ENCODE measurements at regions not wholly inside any gene's neighbourhood (a gene's known extent, or its start where the extent isn't known, plus 50 kb on each side); places are given as distances from the start of the nearest gene placed in this dataset.

GRCh38 chr2:222102575-222103349 lies 196.0 kb downstream of the PAX3 start:
- no peaks in the 10 kb centered on the region for H3K36me3 ChIP-seq (ENCODE audit: low read length)
- no peak overlapping the region for H3K4me2 ChIP-seq (ENCODE audit: low read depth, low read length, poor library complexity, severe bottlenecking)
- TF ChIP-seq CTCF (IDR thresholded peaks at IDR 0.05; ENCODE audit: insufficient read depth, low read length, poor library complexity, severe bottlenecking) (no peak), EZH2phosphoT487 (conservative IDR thresholded peaks at IDR 0.05; ENCODE audit: low read length) (no peak)
- no peaks in the 10 kb centered on the region for H3K9me3 ChIP-seq (ENCODE audit: insufficient read depth, low read length)
- H3F3A ChIP-seq (ENCODE audit: insufficient read depth): no peaks in the 10 kb centered on the region
- no peak overlapping the region for H3K9ac ChIP-seq (ENCODE audit: low read length)
- no peaks in the 10 kb centered on the region for H3K27me3 ChIP-seq (ENCODE audit: low read length)
- H4K20me1 ChIP-seq (ENCODE audit: low read depth, low read length): no peaks in the 10 kb centered on the region
- no peaks in the 10 kb centered on the region for H3K79me2 ChIP-seq (ENCODE audit: insufficient read depth, low read length)
- no peak overlapping the region for H3K27ac ChIP-seq (ENCODE audit: low read depth, low read length)
- H3K9me2 ChIP-seq (replicated peaks; ENCODE audit: insufficient read depth, low read length): no peaks in the 10 kb centered on the region
- H2AFZ ChIP-seq (ENCODE audit: low read depth, low read length, severe bottlenecking): no peak overlapping the region
- H3K4me3 ChIP-seq (ENCODE audit: insufficient read depth, low read length, poor library complexity, severe bottlenecking): no peak overlapping the region

- TF ChIP-seq CTCF (IDR thresholded peaks at IDR 0.05; ENCODE audit: insufficient read depth, low read length, poor library complexity, severe bottlenecking): no peak
- TF ChIP-seq EZH2phosphoT487 (conservative IDR thresholded peaks at IDR 0.05; ENCODE audit: low read length): no peak
- H3K27me3 ChIP-seq (ENCODE audit: low read length): no peaks in the 10 kb centered on the region
- H4K20me1 ChIP-seq (ENCODE audit: low read depth, low read length): no peaks in the 10 kb centered on the region
- H3K9me3 ChIP-seq (ENCODE audit: insufficient read depth, low read length): no peaks in the 10 kb centered on the region
- H3K4me2 ChIP-seq (ENCODE audit: low read depth, low read length, poor library complexity, severe bottlenecking): no peak overlapping the region
- H3K9ac ChIP-seq (ENCODE audit: low read length): no peak overlapping the region
- no peak overlapping the region for H2AFZ ChIP-seq (ENCODE audit: low read depth, low read length, severe bottlenecking)
- no peaks in the 10 kb centered on the region for H3K79me2 ChIP-seq (ENCODE audit: insufficient read depth, low read length)
- no peaks in the 10 kb centered on the region for H3K36me3 ChIP-seq (ENCODE audit: low read length)
- H3K27ac ChIP-seq (ENCODE audit: low read depth, low read length): no peak overlapping the region
- H3K9me2 ChIP-seq (replicated peaks; ENCODE audit: insufficient read depth, low read length): no peaks in the 10 kb centered on the region
- no peak overlapping the region for H3K4me3 ChIP-seq (ENCODE audit: insufficient read depth, low read length, poor library complexity, severe bottlenecking)
- H3F3A ChIP-seq (ENCODE audit: insufficient read depth): no peaks in the 10 kb centered on the region
These were observed 197.8 kb downstream of the PAX3 start for GRCh38 chr2:222100704-222101699.

GRCh38 chr2:222088561-222088960 lies 210.2 kb downstream of the PAX3 start:
- H3K9ac ChIP-seq (ENCODE audit: low read length): no peak overlapping the region
- no peaks in the 10 kb centered on the region for H3K27me3 ChIP-seq (ENCODE audit: low read length)

More at GRCh38 chr2:222088561-222088960, 210.2 kb downstream of the PAX3 start:
- Histone ChIP-seq H4K20me1 (ENCODE audit: low read depth, low read length) (no peaks in the 10 kb centered on the region), H3F3A (ENCODE audit: insufficient read depth) (no peaks in the 10 kb centered on the region), H3K27ac (ENCODE audit: low read depth, low read length) (no peak overlapping the region), H3K79me2 (ENCODE audit: insufficient read depth, low read length) (no peaks in the 10 kb centered on the region), H3K9me3 (ENCODE audit: insufficient read depth, low read length) (no peaks in the 10 kb centered on the region), H3K4me3 (ENCODE audit: insufficient read depth, low read length, poor library complexity, severe bottlenecking) (no peak overlapping the region), H3K4me2 (ENCODE audit: low read depth, low read length, poor library complexity, severe bottlenecking) (no peak overlapping the region), H3K36me3 (ENCODE audit: low read length) (no peaks in the 10 kb centered on the region), H2AFZ (ENCODE audit: low read depth, low read length, severe bottlenecking) (no peak overlapping the region), H3K9me2 (replicated peaks; ENCODE audit: insufficient read depth, low read length) (no peaks in the 10 kb centered on the region)
- TF ChIP-seq CTCF (IDR thresholded peaks at IDR 0.05; ENCODE audit: insufficient read depth, low read length, poor library complexity, severe bottlenecking): no peak
- TF ChIP-seq EZH2phosphoT487 (conservative IDR thresholded peaks at IDR 0.05; ENCODE audit: low read length): no peak
